NCI-H2171 (cell line): ENCODE measurements at regions not wholly inside any gene's neighbourhood (a gene's known extent, or its start where the extent isn't known, plus 50 kb on each side); places are given as distances from the start of the nearest gene placed in this dataset.
"Not testable (repeated sequence)": the region's sequence is repeated elsewhere in the genome, so short reads cannot be mapped to it uniquely, and the experiment has no call there.

Experiments
- DNase-seq: peaks from one replicate; lab custom pipeline; 2025; lab: John Stamatoyannopoulos, UW

DNA sequence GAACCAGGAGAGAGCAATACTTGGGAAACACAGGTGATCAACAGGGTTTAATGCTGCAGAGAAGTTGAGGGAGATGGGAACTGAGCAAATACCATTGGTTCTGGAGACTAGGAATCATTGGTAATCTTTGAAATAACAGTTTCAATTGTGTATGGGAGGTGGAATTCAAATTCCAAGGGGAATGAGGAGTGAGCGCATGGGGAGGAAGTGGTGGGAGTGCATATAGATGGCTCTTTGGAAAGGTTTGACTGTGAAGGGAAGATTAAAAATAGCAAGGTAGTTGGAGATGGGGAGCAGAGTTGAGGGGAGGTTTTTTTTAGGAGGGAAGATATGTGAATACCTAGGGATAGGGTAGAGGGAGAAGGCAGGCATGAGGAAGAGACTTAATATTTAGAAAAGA, 51.1 kb upstream of the ROPN1 start:
- no peak for DNase-seq

DNA sequence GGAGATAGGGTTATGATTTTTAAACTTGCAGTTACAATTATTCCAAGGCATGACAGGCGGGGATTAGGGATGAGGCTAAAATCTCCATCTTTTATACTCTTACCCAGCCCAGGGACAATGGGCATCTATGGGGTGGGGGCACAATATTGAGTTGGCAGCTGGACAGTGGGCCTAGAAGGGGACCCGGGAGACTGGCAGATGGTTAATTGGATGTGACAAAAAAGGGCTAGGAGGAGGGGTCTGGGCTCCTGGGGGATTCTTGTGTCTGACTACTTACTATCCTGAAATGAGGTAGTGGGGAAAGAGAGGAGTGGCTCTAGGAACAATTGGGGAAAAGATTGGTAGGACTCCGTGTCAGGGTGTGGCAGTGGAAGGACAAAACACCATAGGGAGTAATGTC, 53.0 kb upstream of the ROPN1 start:
- no peak for DNase-seq

- no peak for DNase-seq
Observed at GRCh38 chr3:124048967-124049798, 57.3 kb upstream of the ROPN1 start.

DNA sequence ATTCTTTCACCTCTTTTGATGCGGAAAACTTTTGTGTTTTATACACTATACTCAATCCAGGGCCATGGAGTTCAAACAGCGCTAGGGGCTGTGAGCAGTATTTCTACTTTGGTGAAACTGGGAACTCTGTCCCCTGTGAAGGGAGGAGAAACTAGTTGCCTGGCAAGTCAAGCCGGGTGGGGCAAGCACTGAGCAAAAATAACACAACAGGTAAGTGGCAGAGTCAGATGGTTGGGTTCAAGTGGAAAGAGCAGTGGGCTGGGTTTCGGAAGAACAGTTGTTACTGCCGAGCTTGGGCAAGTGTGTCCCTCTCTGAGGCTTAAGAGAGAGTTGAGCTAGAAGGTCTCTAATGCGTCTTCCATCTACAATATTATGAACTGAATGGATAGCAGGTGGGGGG, 59.7 kb upstream of the ROPN1 start:
- DNase-seq: no peak

- DNase-seq: no peak
Observed at GRCh38 chr3:124053871-124054270, 61.9 kb upstream of the ROPN1 start.

GRCh38 chr3:124056846-124057245, 64.9 kb upstream of the ROPN1 start:
- DNase-seq: no peak

GRCh38 chr3:124057420-124057819, 65.5 kb upstream of the ROPN1 start:
- no peak for DNase-seq

GRCh38 chr3:124059580-124059979, 67.7 kb upstream of the ROPN1 start:
- DNase-seq: no peak

GRCh38 chr3:124063197-124063909, 71.4 kb upstream of the ROPN1 start:
- DNase-seq: peak; percentile 40

DNA sequence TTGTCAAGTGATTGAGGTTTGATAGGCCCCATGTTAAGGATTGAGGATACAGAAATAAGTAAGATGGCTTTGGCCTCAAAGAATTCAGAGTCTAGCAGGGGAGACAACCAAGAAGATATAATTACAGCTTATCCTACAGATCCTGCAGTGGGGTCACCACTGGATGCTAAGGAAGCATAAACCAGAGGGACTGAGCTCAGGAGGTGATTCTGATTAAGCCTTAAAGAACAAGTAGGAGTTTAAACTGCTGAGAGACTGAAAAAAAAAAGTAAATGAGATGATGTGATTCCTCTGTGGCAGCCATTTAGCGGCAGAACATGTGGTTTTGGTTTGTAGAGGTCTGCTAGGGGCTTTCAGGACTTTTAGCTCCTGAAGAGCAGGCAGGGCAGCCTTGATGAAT, 72.1 kb upstream of the ROPN1 start:
- DNase-seq: no peak

- DNase-seq: not testable (repeated sequence)
Observed at GRCh38 chr3:124066543-124066942, 74.6 kb upstream of the ROPN1 start.

DNA sequence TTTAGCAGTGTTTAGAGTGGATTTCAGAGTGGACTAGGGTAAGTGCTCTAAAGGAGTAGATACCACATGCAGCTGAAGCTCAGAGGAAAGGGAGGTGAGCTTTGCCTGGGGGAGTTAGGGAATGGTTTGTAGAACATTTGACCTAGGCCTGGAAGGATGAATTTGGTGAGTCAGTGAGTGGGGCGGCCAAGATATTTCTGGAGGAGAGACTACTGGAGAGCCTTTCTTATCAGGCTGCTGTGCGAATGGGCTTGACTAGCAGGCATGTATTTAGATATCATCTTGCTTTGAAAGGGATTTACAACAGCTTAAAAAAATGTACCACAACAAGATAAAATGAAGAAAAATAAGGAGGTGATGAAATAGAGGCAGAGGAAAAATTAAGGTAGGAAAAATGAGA, 77.8 kb upstream of the ROPN1 start:
- not testable (repeated sequence) for DNase-seq

DNA sequence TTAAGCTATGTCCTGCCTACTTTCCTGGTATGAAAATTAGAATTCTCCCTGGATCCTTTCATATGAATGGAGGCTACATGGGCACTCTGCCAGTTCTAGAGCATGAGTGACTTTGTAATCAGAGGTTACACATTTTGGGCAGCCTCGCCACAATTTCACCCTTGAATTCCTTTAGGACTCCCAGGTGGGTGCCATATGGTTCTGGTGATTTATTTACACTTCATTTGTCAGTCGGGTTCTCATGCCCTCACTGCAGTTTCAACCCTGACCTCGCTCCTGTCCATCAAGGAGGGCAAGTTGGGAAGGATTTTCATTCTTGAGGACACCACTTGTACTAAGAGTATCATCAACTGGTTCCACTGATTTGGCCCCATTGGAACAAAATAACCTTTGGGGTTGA, 83.2 kb upstream of the ROPN1 start:
- DNase-seq: peak; percentile 69

DNA sequence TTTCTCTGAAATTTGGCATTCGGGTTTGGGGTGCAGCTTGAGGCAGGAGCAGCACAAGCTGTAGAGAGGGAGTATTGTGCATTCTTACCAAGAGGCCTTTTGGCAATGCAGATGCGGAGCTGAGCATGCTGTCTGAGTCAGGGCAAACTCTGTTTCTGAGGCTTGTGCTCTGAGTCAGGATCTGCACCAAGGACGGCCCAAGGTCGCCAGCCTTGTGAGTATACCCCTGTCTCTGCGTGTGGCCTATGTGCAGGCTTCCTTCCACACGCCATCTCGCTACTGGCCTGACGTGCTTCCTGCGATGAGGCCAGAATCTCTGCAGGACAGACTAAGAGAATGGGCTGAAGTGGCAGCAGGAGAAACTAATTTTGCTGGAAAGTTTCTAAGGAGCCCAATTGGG, 83.8 kb upstream of the ROPN1 start:
- DNase-seq: no peak

GRCh38 chr3:124076235-124076634, 84.3 kb upstream of the ROPN1 start:
- DNase-seq: no peak

DNA sequence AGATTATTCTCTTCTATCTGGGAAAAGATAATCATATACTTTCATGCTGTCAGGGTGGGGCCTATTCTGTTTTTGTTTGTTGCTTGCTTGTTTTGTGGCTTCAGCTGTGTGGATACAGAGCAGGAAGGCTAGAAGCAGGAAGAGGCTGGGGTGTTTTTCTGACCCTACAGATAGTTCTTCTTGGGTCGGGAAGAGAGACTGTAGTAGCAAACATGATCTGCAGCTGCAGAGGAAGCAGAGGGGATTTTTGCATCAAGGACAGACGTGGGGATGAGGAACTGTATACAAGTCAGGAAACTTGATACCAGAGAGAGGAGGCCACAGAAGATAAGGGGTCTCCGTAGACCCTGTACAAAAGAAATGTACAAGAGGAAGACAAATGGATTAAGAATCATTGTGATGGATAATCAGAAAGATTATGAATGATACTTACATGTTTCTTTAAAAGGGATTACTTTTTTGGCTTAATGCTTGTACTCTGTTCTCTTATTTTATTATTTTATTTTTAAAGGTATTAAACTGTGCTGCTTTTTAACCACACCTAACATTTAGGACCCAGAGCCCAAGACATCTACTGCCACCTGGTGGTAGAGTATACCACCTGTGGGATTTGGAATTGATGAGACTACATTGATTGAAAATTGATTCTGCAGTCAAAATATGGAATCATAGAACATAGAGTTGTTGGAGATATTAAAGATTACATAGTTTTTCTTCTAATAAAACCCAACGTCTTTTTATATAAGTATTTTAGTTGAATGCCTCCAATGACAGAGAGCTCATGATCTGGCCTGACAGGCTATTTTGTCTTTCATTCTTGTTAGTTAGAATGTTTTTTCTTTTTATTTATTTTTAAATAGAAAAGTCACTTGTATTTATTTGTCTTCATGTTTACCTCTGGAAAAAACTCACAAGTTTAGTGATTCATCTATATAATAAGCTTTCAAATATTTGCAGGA, 87.3 kb upstream of the ROPN1 start:
- peak; percentile 44 for DNase-seq

DNA sequence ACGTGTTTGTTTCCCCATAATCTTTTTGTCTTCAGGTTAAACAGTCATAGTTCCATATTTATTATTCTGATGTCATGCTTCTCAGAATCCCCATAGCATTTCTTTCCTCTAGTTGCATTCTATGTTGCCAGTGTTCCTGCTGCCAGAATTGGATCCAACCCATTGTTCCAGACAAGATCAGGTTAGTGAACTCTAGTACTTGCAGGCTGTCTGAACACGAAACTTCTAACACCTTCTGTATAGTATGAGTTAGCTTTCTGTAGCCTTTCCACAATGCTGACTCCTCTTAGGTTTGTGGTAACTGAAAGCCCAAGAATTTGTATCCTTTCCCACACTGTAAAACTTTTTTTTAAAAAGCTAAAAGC, 88.0 kb upstream of the ROPN1 start:
- DNase-seq: no peak

DNA sequence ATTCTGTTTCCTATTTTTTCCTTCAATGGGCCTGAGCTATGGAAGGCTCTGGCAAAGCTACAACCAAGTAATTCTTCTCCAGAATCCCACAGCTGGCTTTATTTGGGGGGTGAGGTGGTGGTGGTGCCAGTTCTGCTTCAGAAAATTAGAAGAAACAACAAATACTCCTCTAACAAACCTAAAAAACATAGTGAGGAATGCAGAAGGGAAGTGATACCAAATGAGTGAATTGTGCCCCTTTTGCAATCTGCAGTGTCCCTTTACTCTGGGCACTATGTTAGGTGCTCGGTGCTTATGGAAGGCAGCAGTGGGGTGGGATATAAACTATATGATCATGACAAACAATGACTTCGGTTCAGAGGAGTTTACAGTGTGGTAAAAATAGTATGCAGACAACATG, 90.4 kb upstream of the ROPN1 start:
- no peak for DNase-seq

GRCh38 chr3:124084022-124084881, 92.3 kb upstream of the ROPN1 start:
- DNase-seq: peak; percentile 90

- DNase-seq: no peak
Observed at GRCh38 chr3:124088801-124089200, 96.9 kb upstream of the ROPN1 start.

DNA sequence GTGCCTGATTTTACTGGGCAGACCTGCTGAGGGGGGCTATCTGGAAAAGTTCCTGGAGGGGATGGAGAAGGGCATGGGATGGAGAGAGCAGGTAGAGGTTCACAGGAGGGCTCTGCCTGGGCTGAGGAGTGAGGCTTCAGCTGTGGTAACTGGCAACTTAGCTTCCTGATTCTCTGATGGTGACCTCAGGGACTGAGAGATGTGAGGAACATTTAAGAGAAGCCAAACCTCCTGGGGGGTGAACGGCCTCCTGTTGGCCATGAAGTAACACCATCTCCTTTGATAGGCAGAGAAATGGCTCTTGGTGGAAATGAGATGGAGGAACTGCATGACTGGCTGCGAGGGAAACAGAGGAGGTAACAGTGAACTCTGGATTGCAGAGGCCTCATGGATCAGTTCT, 97.3 kb upstream of the ROPN1 start:
- no peak for DNase-seq

GRCh38 chr3:124091716-124092115, 99.8 kb upstream of the ROPN1 start:
- no peak for DNase-seq
